GM18505 (cell line): ENCODE measurements at regions not wholly inside any gene's neighbourhood (a gene's known extent, or its start where the extent isn't known, plus 50 kb on each side); places are given as distances from the start of the nearest gene placed in this dataset.
"Not testable (repeated sequence)": the region's sequence is repeated elsewhere in the genome, so short reads cannot be mapped to it uniquely, and the experiment has no call there.

ENCODE experiments used
- ATAC-seq: cut with Tn5 transposase; IDR thresholded peaks from one replicate; pipeline ENCODE4 v1.9.1; 2021; ENCODE audit not compliant: unreplicated experiment
- POLR2A ChIP-seq: IDR thresholded peaks from 4 replicates; pipeline ENCODE4 v1.6.1; 2011; ENCODE audit warnings: borderline replicate concordance; ENCODE audit not compliant: insufficient read depth, insufficient read length; ENCODE audit errors: extremely low read depth

- no peak for ATAC-seq
Observed at GRCh38 chr4:64975177-64975576, 565.9 kb upstream of the TECRL start.

GRCh38 chr4:64969081-64969480 is 559.8 kb upstream of the TECRL start:
- no peak for TF ChIP-seq POLR2A
- no peak for ATAC-seq

More at GRCh38 chr4:64975177-64975576, 565.9 kb upstream of the TECRL start:
- no peak for TF ChIP-seq POLR2A

GRCh38 chr4:64967286-64967685 is 558.0 kb upstream of the TECRL start:
- TF ChIP-seq POLR2A, result no peak
- no peak for ATAC-seq

GRCh38 chr4:64960516-64960915 is 551.3 kb upstream of the TECRL start:
- no peak for ATAC-seq
- TF ChIP-seq POLR2A, result no peak

GRCh38 chr4:64940698-64941097 is 531.4 kb upstream of the TECRL start:
- no peak for TF ChIP-seq POLR2A
- no peak for ATAC-seq

- TF ChIP-seq POLR2A, result no peak
- no peak for ATAC-seq
Observed at GRCh38 chr4:64935469-64936001, 526.3 kb upstream of the TECRL start.

- no peak for ATAC-seq
Observed at GRCh38 chr4:64911846-64912245, 502.6 kb upstream of the TECRL start.

GRCh38 chr4:64903986-64904385 is 494.7 kb upstream of the TECRL start:
- no peak for TF ChIP-seq POLR2A
- no peak for ATAC-seq

More at GRCh38 chr4:64911846-64912245, 502.6 kb upstream of the TECRL start:
- no peak for TF ChIP-seq POLR2A

- no peak for TF ChIP-seq POLR2A
- ATAC-seq, result no peak
Observed at GRCh38 chr4:64899563-64899962, 490.3 kb upstream of the TECRL start.

- ATAC-seq, result not testable (repeated sequence)
Observed at GRCh38 chr4:64899030-64899429, 489.8 kb upstream of the TECRL start.

GRCh38 chr4:64897683-64898082 is 488.4 kb upstream of the TECRL start:
- ATAC-seq, result no peak
- no peak for TF ChIP-seq POLR2A

- no peak for TF ChIP-seq POLR2A
- ATAC-seq, result no peak
Observed at GRCh38 chr4:64895031-64895430, 485.8 kb upstream of the TECRL start.

- no peak for TF ChIP-seq POLR2A
- no peak for ATAC-seq
Observed at GRCh38 chr4:64893205-64893604, 484.0 kb upstream of the TECRL start.

- ATAC-seq, result no peak
- TF ChIP-seq POLR2A, result no peak
Observed at GRCh38 chr4:64889906-64890610, 480.8 kb upstream of the TECRL start.
